ENCODE measurements at regions not wholly inside any gene's neighbourhood (a gene's known extent, or its start where the extent isn't known, plus 50 kb on each side); places are given as distances from the start of the nearest gene placed in this dataset.
"Not testable (repeated sequence)": the region's sequence is repeated elsewhere in the genome, so short reads cannot be mapped to it uniquely, and the experiment has no call there.

DNA sequence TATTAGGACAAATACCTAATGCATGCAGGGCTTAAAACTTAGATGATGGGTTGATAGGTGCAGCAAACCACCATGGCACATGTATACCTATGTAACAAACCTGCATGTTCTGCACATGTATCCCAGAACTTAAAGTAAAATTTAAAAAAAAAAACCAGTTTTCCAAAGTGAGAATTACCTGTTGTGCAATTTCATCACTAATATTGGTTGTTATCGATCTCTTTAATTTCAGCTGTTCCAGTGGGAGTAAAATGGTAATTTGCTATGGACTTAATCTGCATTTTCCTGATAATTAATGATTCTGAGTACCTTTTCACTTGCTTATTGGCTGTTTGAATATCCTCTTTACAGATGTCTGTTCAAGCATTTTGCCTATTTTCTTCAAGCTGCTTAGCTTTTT, 69.6 kb upstream of the RXFP1 start:
- not testable (repeated sequence) for H3K36me3 ChIP-seq, H3K4me3 ChIP-seq, DNase-seq, H3K27me3 ChIP-seq
- H3K9me3 ChIP-seq = peaks cover 23% of the 10 kb centered on the region

DNA sequence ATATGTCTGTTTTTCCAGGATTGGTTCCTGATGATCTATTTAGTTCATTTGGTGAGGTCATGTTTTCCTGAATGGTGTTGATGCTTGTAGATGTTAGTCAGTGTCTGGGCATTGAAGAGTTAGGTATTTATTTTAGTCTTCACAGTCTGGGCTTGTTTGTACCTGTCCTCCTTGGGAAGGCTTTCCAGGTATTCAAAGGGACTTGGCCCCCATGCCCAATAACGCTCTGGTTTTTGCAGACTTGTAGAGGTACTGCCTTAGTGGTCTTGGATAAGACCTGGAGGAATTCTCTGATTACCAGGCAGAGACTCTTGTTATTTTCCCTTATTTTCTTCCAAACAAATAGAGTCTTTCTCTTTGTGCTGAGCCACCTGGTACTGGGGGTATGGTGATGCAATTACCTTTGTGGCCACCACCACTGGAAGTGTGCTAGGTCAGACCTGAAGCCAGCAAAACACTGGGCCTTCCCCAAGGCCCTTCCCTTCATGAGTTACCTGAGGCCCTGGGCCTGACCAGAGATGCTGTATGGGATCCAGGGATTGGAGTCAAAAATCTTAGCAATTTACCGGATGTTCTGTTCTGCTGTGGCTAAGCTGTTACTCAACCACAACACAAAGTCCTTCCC, 63.3 kb upstream of the RXFP1 start:
- H3K4me3 ChIP-seq = no peak overlapping the region
- H3K27me3 ChIP-seq = no peaks in the 10 kb centered on the region
- no peak for DNase-seq
- no peaks in the 10 kb centered on the region for H3K36me3 ChIP-seq
- peaks cover 15% of the 10 kb centered on the region for H3K9me3 ChIP-seq

DNA sequence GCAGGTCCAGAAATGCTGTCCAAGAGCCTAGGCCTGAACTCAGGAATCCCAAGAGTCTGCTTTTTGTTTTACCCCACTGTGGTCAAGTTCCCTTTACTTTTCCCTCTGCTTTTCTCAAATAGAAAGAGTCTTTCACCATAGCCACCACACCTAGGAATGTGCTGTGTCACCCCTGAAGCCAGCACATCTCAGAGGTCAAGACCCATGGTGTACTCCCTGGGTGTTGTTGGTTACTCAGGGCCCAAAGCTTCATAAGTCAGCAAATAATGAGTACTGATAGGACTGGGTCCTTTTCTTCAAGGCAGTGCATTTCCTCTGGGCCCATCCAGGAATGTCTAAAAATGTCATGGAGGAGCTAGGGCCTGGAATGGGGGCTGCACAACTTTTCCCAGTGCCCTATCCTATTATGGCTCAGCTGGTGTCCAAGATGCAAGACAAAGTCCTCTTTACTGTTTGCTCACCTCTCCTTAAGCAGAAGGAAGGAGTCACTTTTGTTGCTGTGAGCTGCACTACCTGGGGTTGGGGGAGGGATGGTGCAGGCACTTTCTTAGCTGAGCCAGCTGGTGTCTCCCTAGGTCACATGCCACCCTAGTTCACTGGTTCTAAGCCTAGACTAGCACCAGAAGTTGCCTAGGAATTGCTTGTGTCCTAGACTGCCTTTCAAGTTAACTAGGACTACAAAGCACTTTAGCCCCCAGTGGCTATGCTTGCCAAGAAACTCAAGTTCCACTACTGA, 62.4 kb upstream of the RXFP1 start:
- no peak for DNase-seq
- Histone ChIP-seq H3K9me3 (peaks cover 14% of the 10 kb centered on the region), H3K36me3 (no peaks in the 10 kb centered on the region), H3K27me3 (no peaks in the 10 kb centered on the region), H3K4me3 (no peak overlapping the region)

- Histone ChIP-seq H3K4me3 (no peak overlapping the region), H3K36me3 (no peaks in the 10 kb centered on the region), H3K9me3 (peaks cover 4% of the 10 kb centered on the region; the same call in 1 of the 2 replicates), H3K27me3 (no peaks in the 10 kb centered on the region)
- DNase-seq = no peak
These were observed 60.3 kb upstream of the RXFP1 start for GRCh38 chr4:158461336-158461735.

DNA sequence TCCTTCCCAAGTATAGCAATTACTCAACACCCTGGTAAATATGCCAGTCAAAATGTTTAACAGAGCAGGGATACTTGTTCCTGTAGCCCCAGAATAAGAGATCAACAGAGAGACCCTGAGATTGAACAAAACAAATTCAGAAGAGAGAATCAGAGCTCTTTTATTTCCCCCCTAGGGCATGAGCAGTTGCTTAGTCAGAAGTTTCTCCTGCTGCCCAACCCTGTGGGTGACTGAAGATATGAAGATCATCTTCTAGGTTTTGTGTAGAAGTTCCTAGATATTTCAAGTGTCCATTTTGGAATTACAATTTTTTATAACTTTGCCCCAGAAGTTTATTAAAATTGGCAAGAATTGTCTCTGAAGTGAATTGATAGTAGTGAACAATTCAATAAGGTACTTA, 59.1 kb upstream of the RXFP1 start:
- DNase-seq = no peak
- Histone ChIP-seq H3K4me3 (no peak overlapping the region), H3K9me3 (0 out of 2 replicates have a peak, but pooled peaks cover 3% of the 10 kb centered on the region), H3K36me3 (no peaks in the 10 kb centered on the region), H3K27me3 (no peaks in the 10 kb centered on the region)

Measured in MG63 (cell line).